Activated CD4-positive, alpha-beta memory T cell treated with anti-CD3 and anti-CD28 coated beads for 36 hours (primary cell): ENCODE measurements at regions not wholly inside any gene's neighbourhood (a gene's known extent, or its start where the extent isn't known, plus 50 kb on each side); places are given as distances from the start of the nearest gene placed in this dataset.

Experiments used
- CTCF ChIA-PET: fragments of 350-600 bp; sonication (Branson Sonifier 250); formaldehyde crosslinking; loops from one replicate; lab custom pipeline; 2021; ENCODE audit warnings: antibody characterized with exemption, inconsistent platforms; lab: Charles Lee
- POLR2A ChIA-PET: fragments of 350-600 bp; sonication (Branson Sonifier 250); formaldehyde crosslinking; loops from one replicate; lab custom pipeline; 2021; ENCODE audit warnings: antibody characterized with exemption; lab: Charles Lee
- DNase-seq: peaks from one replicate; pipeline ENCODE4 v3.0.0-alpha.2; 2020
- H3K27ac Mint-ChIP-seq: one replicate; pipeline ENCODE4 v1.8.0; 2021; ENCODE audit warnings: mixed read lengths
- H3K27me3 Mint-ChIP-seq: one replicate; pipeline ENCODE4 v1.8.0; 2021; ENCODE audit warnings: mixed read lengths
- H3K36me3 Mint-ChIP-seq: one replicate; pipeline ENCODE4 v1.8.0; 2021; ENCODE audit warnings: mixed read lengths
- H3K4me1 Mint-ChIP-seq: one replicate; pipeline ENCODE4 v1.8.0; 2021; ENCODE audit warnings: low read depth, mixed read lengths
- H3K4me3 Mint-ChIP-seq: one replicate; pipeline ENCODE4 v1.8.0; 2021; ENCODE audit warnings: mild to moderate bottlenecking, mixed read lengths
- H3K9me3 Mint-ChIP-seq: one replicate; pipeline ENCODE4 v1.8.0; 2021; ENCODE audit warnings: mixed read lengths
- intact Hi-C: fragments of 100-400 bp; cut with micrococcal nuclease; formaldehyde crosslinking; loops from one replicate; pipeline ENCODE4 v1.15.1; 2023

DNA sequence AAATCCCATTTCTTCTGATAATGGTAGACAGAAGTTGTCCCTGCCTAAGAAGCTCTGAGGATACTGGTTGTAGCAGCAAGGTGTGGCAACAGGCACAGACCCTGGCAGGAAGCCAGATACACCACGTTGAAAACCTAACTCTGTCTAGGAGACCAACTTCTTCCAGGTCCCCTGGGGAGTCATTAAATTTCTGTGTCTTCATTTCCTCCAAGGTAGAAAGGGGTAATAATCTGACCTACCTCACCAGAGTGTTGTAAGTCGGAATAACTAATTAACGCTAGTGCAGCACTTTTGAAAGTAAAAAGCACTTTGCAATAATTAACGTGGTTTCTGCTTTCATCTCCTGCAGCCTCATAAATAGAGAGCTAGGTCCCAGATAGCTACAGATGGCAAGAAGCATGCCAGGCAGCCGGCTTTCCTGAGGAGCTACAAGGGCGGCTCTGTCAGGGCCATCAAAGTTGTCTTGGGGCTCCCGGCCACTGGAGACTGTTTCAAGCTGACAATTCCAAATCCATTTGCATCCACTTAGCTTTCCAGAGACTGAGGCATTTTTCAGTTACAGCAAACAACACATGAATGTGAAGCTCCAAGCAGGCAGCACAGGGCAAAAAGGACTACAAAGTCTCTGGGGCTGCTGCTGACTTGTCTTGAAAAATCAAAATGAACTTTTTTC is 176.2 kb downstream of the FOXO1 start:
- CTCF ChIA-PET: interaction anchor here (0.6 to 1.2 kb wide), 3 partner anchors 42 to 178 kb away, joined by 3 to 5 read pairs (median 3); no protein-coding TSS in a partner anchor
- Mint-ChIP-seq H3K27me3 (no peaks in the 10 kb centered on the region), H3K4me1 (peaks cover 66% of the 10 kb centered on the region), H3K9me3 (no peaks in the 10 kb centered on the region), H3K36me3 (no peaks in the 10 kb centered on the region), H3K27ac (no peak overlapping the region), H3K4me3 (peak overlapping the region; percentile 17)
- DNase-seq: peak; percentile 62
- intact Hi-C loops: no loop called here
- POLR2A ChIA-PET: interaction anchor here (0.6 to 3.3 kb wide), 3 partner anchors 18 to 175 kb away, joined by 3 to 12 read pairs (median 3); no protein-coding TSS in a partner anchor

DNA sequence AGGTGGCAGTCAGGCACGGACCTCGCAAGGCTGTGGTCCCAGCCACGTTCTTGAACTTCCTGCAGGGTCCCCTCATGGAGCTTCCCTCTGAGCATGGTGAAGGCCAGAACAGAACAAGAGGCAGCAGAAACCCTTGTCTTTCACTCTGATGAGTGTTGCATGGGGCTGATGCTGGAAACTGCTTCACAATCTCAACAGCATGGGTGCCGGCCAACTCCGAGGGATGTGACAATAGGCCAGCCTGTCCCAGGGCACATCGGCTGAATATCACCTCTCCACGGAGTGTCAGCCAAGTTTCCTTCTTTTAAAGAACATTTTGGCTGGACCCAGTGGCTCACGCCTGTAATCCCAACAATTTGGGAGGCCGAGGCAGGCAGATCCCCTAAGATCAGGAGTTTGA is 173.9 kb downstream of the FOXO1 start:
- Mint-ChIP-seq H3K9me3 (no peaks in the 10 kb centered on the region), H3K4me1 (peaks cover 63% of the 10 kb centered on the region), H3K4me3 (no peak overlapping the region), H3K36me3 (no peaks in the 10 kb centered on the region), H3K27ac (no peak overlapping the region), H3K27me3 (no peaks in the 10 kb centered on the region)
- DNase-seq: no peak
- POLR2A ChIA-PET: no interaction called here
- intact Hi-C loops: no loop called here
- CTCF ChIA-PET: no interaction called here

DNA sequence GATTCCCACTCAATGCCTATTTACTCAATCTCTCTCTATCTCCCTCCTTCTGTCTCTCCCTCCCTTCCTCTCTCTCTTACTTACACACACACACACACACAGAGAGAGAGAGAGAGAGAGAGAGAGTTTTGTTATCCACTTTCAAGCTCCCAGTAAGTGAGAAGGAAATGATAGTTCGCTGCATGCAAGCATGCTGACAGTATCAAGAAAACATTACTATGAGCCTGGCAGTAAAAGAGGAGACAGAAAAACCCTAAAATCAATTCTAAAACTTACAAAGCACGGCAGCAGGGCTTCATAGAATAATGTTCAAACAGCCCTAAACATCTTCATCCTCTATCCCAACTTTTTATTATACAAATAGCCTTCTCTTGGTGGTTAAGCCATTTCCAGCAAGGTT is 171.9 kb downstream of the FOXO1 start:
- intact Hi-C loops: no loop called here
- H3K36me3 Mint-ChIP-seq: no peaks in the 10 kb centered on the region
- no peaks in the 10 kb centered on the region for H3K27me3 Mint-ChIP-seq
- DNase-seq: no peak
- H3K4me3 Mint-ChIP-seq: peak overlapping the region; percentile 31
- ChIA-PET POLR2A (no interaction called here), CTCF (no interaction called here)
- peak overlapping the region; percentile 62 for H3K27ac Mint-ChIP-seq
- H3K4me1 Mint-ChIP-seq: peaks cover 58% of the 10 kb centered on the region
- no peaks in the 10 kb centered on the region for H3K9me3 Mint-ChIP-seq

GRCh38 chr13:40494946-40495620 is 171.4 kb downstream of the FOXO1 start:
- POLR2A ChIA-PET: interaction anchor here (0.5 kb wide), 1 partner anchor 167 kb away, joined by 4 read pairs; no protein-coding TSS in a partner anchor
- Mint-ChIP-seq H3K4me1 (peaks cover 52% of the 10 kb centered on the region), H3K4me3 (peak overlapping the region; percentile 13), H3K27me3 (no peaks in the 10 kb centered on the region), H3K9me3 (no peaks in the 10 kb centered on the region), H3K27ac (peak overlapping the region; percentile 62), H3K36me3 (no peaks in the 10 kb centered on the region)
- intact Hi-C loops: no loop called here
- DNase-seq: no peak
- CTCF ChIA-PET: no interaction called here

GRCh38 chr13:40495621-40496001 is 170.8 kb downstream of the FOXO1 start:
- ChIA-PET CTCF (interaction anchor here (0.8 kb wide), 1 partner anchor 426 kb away, joined by 3 read pairs; no protein-coding TSS in a partner anchor), POLR2A (interaction anchor here (0.5 kb wide), 1 partner anchor 167 kb away, joined by 4 read pairs; no protein-coding TSS in a partner anchor)
- Mint-ChIP-seq H3K27me3 (no peaks in the 10 kb centered on the region), H3K36me3 (no peaks in the 10 kb centered on the region), H3K4me1 (peaks cover 48% of the 10 kb centered on the region), H3K9me3 (no peaks in the 10 kb centered on the region), H3K27ac (peak overlapping the region; percentile 6), H3K4me3 (no peak overlapping the region)
- no peak for DNase-seq
- intact Hi-C loops: no loop called here

DNA sequence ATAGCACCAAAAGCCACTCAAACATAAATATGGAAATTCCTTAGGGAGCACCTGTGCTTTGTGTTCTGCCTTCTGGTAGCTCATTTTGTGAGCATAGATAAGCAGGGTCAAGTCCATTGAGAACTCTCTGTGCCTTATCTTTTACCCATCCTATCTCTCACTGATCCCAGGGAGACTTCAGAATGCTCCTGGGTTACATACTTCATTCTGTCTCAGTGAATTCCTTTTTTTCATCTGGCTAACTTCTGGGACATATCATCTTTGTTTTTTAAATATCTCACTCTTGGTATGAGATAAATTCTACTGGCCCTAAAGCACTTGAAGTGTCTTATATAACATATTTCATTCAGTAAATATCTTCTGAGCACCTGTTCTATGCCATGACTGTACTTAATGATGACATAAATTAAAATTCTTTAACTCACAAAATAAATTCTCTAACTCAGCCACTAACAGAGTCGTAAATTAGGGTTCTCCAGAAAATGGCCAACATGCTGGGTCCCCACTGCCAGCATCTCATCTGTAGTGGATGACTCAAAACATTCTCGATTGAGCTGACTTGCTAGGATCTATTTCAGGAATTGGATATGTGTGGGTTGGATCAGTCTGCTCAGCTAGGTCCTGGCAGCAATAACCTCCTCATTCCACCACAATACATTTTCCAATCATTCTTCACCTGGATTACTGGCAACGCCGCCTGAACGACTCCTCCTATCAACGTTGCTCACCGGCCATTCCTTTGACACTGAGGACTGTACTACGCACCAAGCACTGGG is 170.2 kb downstream of the FOXO1 start:
- H3K4me1 Mint-ChIP-seq: peaks cover 48% of the 10 kb centered on the region
- no peaks in the 10 kb centered on the region for H3K36me3 Mint-ChIP-seq
- no peaks in the 10 kb centered on the region for H3K9me3 Mint-ChIP-seq
- intact Hi-C loops: no loop called here
- POLR2A ChIA-PET: no interaction called here
- no peaks in the 10 kb centered on the region for H3K27me3 Mint-ChIP-seq
- no peak for DNase-seq
- no peak overlapping the region for H3K27ac Mint-ChIP-seq
- no peak overlapping the region for H3K4me3 Mint-ChIP-seq
- CTCF ChIA-PET: interaction anchor here (0.8 kb wide), 1 partner anchor 427 kb away, joined by 3 read pairs; no protein-coding TSS in a partner anchor

GRCh38 chr13:40498461-40498860 is 168.0 kb downstream of the FOXO1 start:
- Mint-ChIP-seq H3K9me3 (no peaks in the 10 kb centered on the region), H3K27me3 (no peaks in the 10 kb centered on the region), H3K4me1 (peaks cover 41% of the 10 kb centered on the region), H3K27ac (no peak overlapping the region), H3K36me3 (no peaks in the 10 kb centered on the region), H3K4me3 (no peak overlapping the region)
- intact Hi-C loops: no loop called here
- ChIA-PET POLR2A (no interaction called here), CTCF (no interaction called here)
- DNase-seq: no peak

DNA sequence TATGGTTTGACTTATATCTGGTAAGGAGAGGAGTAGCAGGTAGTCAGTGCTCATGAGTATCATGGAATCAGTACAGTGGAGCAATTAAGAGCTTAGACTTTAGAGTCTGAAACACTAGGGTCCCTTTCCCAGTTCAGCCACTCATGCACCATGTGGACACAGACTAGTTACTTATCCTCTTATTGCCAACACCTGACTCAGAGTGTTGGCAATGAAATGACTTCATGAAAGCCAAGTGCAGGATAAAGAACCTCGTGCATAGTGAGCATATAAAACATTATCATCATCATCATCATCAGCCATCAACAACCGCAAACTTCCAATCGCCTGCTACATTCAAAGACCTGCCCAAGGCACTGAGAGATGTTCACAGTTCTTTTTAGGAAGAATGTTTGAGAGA is 164.2 kb downstream of the FOXO1 start:
- no peak overlapping the region for H3K4me3 Mint-ChIP-seq
- H3K36me3 Mint-ChIP-seq: no peaks in the 10 kb centered on the region
- H3K27me3 Mint-ChIP-seq: no peaks in the 10 kb centered on the region
- H3K9me3 Mint-ChIP-seq: no peaks in the 10 kb centered on the region
- ChIA-PET POLR2A (no interaction called here), CTCF (no interaction called here)
- H3K4me1 Mint-ChIP-seq: peaks cover 23% of the 10 kb centered on the region
- intact Hi-C loops: no loop called here
- no peak overlapping the region for H3K27ac Mint-ChIP-seq
- DNase-seq: no peak

DNA sequence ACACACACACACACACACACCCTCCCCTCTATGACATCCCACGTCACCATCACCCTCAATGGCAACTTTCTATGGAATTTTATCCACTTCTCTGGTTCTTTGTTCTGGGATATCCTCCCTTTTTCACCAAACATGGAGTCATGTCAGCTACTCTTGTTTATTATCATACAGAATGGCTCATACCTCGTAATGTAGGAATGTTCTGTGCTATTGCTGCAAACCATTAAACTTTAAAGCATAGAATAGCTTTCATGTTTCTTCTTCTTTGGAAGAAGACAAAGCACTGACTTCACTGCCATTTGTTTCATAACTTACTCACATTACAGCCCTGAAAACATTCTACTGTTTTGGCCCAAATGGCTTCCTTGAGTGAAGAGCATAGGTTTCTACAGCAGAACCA is 163.4 kb downstream of the FOXO1 start:
- H3K27me3 Mint-ChIP-seq: no peaks in the 10 kb centered on the region
- CTCF ChIA-PET: interaction anchor here (1.1 kb wide), 1 partner anchor 66 kb away, joined by 3 read pairs; no protein-coding TSS in a partner anchor
- POLR2A ChIA-PET: interaction anchor here (1.1 kb wide), 1 partner anchor 163 kb away, joined by 3 read pairs; no protein-coding TSS in a partner anchor
- H3K9me3 Mint-ChIP-seq: no peaks in the 10 kb centered on the region
- H3K36me3 Mint-ChIP-seq: no peaks in the 10 kb centered on the region
- peaks cover 23% of the 10 kb centered on the region for H3K4me1 Mint-ChIP-seq
- no peak overlapping the region for H3K4me3 Mint-ChIP-seq
- DNase-seq: no peak
- H3K27ac Mint-ChIP-seq: no peak overlapping the region
- intact Hi-C loops: no loop called here

DNA sequence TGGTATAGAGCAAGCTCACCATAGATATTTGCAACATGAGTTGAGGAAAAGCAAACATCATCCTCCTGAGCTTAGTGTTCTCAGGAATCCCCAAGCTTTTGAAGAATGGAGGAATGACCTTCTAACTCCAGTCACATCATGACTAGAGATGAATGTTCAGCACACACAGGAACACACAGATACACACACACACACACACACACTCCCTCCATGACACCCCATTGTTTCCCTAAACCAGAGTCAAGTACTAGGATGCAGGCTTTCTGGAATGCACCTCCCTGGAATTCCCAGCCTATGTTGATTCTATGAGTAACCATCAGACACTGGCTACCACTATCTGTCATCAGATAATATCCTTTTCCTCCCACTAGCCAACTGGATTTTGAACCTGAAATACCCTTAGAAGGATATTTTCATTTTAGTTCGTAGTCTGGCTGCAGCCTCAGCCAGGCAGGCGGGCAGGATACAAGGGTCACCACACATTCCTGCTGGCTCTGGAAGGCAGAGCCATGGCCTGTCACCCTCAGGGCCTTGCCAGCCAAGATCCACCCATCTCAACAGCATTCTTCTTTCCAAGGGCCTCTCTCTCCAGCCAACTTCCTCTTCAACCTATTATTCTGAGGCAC is 162.4 kb downstream of the FOXO1 start:
- peaks cover 25% of the 10 kb centered on the region for H3K4me1 Mint-ChIP-seq
- H3K4me3 Mint-ChIP-seq: no peak overlapping the region
- ChIA-PET CTCF (interaction anchor here (1.1 kb wide), 1 partner anchor 65 kb away, joined by 3 read pairs; no protein-coding TSS in a partner anchor), POLR2A (interaction anchor here (1.1 kb wide), 1 partner anchor 162 kb away, joined by 3 read pairs; no protein-coding TSS in a partner anchor)
- intact Hi-C loops: no loop called here
- no peaks in the 10 kb centered on the region for H3K36me3 Mint-ChIP-seq
- no peak for DNase-seq
- no peak overlapping the region for H3K27ac Mint-ChIP-seq
- H3K9me3 Mint-ChIP-seq: no peaks in the 10 kb centered on the region
- H3K27me3 Mint-ChIP-seq: no peaks in the 10 kb centered on the region

- H3K9me3 Mint-ChIP-seq: no peaks in the 10 kb centered on the region
- H3K4me3 Mint-ChIP-seq: no peak overlapping the region
- DNase-seq: no peak
- ChIA-PET POLR2A (no interaction called here), CTCF (no interaction called here)
- H3K27me3 Mint-ChIP-seq: no peaks in the 10 kb centered on the region
- H3K4me1 Mint-ChIP-seq: peaks cover 28% of the 10 kb centered on the region
- H3K27ac Mint-ChIP-seq: no peak overlapping the region
- intact Hi-C loops: no loop called here
- H3K36me3 Mint-ChIP-seq: no peaks in the 10 kb centered on the region
Observed at GRCh38 chr13:40504641-40505040, 161.8 kb downstream of the FOXO1 start.
